Panc1 (cell line): ENCODE measurements at regions not wholly inside any gene's neighbourhood (a gene's known extent, or its start where the extent isn't known, plus 50 kb on each side); places are given as distances from the start of the nearest gene placed in this dataset.

Experiments used
- ATAC-seq: fragments of 200-7000 bp; cut with Tn5 transposase; 2 replicates; pipeline ENCODE4 v1.9.1; 2020; ENCODE audit warnings: mild to moderate bottlenecking, moderate library complexity
- BruUV-seq: library from RNA; stranded (reverse); fragments of 400-500 nt; replicated peaks from 2 replicates; lab custom pipeline; 2021; lab: Mats Ljungman, UMichigan
- CTCF ChIA-PET: fragments of 300-600 bp; sonication (Branson Sonifier 250); formaldehyde crosslinking; loops from one replicate; lab custom pipeline; 2022; ENCODE audit warnings: antibody characterized with exemption; lab: Charles Lee
- POLR2A ChIA-PET: fragments of 300-600 bp; sonication (Branson Sonifier 250); formaldehyde crosslinking; loops from one replicate; lab custom pipeline; 2022; ENCODE audit warnings: antibody characterized with exemption; lab: Charles Lee
- DNase-seq: peaks from one replicate; pipeline ENCODE4 v3.0.0-alpha.2; 2010; ENCODE audit warnings: low read depth, low spot score
- H3K27ac ChIP-seq: 2 replicates; pipeline ENCODE4 v1.5.1; 2011; ENCODE audit warnings: mild to moderate bottlenecking, low read length, inconsistent platforms
- H3K27me3 ChIP-seq: fragments of 200-500 bp; sonication (Bioruptor generic); 2 replicates; pipeline ENCODE4 v1.6.0; 2014; ENCODE audit warnings: low read length, inconsistent platforms; ENCODE audit not compliant: control insufficient read depth, insufficient read depth
- H3K36me3 ChIP-seq: fragments of 200-500 bp; sonication (Bioruptor generic); 2 replicates; pipeline ENCODE4 v1.5.1; 2014; ENCODE audit warnings: inconsistent platforms, mild to moderate bottlenecking, low read length, moderate library complexity; ENCODE audit not compliant: control insufficient read depth, insufficient read depth
- H3K4me1 ChIP-seq: 2 replicates; pipeline ENCODE4 v1.5.1; 2011; ENCODE audit warnings: inconsistent platforms, mild to moderate bottlenecking, low read length, moderate library complexity; ENCODE audit not compliant: control insufficient read depth, insufficient read depth
- H3K4me3 ChIP-seq, 2 experiments: 2 replicates each; pipeline ENCODE4 v1.5.1; 2011 to 2012; ENCODE audit warnings: low read depth in 2 of 2, low read length in 2 of 2, mild to moderate bottlenecking in 2 of 2, inconsistent platforms in 1 of 2, moderate library complexity in 1 of 2
- H3K9me3 ChIP-seq: fragments of 200-500 bp; sonication (Bioruptor generic); 2 replicates; pipeline ENCODE4 v1.5.1; 2014; ENCODE audit warnings: low read depth, mild to moderate bottlenecking, inconsistent platforms, low read length, moderate library complexity; ENCODE audit not compliant: control insufficient read depth, insufficient read depth
- CTCF ChIP-seq: fragments of 450-650 bp; IDR thresholded peaks from 2 replicates; pipeline ENCODE4 v1.5.1; 2017; ENCODE audit warnings: mild to moderate bottlenecking
- POLR2AphosphoS5 ChIP-seq: IDR thresholded peaks from 2 replicates; pipeline ENCODE4 v1.6.1; 2012; ENCODE audit warnings: mild to moderate bottlenecking, low read depth, low read length, moderate library complexity
- REST ChIP-seq, 2 experiments: IDR thresholded peaks; 2 replicates each; pipeline ENCODE4 v1.6.1; 2011 to 2012; ENCODE audit warnings: low read depth in 2 of 2, control low read depth in 1 of 2, low read length in 1 of 2, mild to moderate bottlenecking in 1 of 2, moderate library complexity in 1 of 2; ENCODE audit not compliant: insufficient read depth in 1 of 2
- SIN3A ChIP-seq: IDR thresholded peaks from 2 replicates; pipeline ENCODE4 v1.6.1; 2012; ENCODE audit warnings: low read depth, mild to moderate bottlenecking, low read length, moderate library complexity, borderline replicate concordance; ENCODE audit not compliant: insufficient read depth
- TCF7L2 ChIP-seq: IDR thresholded peaks from 2 replicates; pipeline ENCODE4 v1.6.1; 2011; ENCODE audit warnings: mild to moderate bottlenecking, low read depth, low read length, inconsistent platforms
- in situ Hi-C: cut with HindIII; loops from 2 replicates; pipeline ENCODE4 v1.10.0; 2016; ENCODE audit warnings: low sequenced_read_pairs, low pct_unique_long_range_greater_than_20kb
- intact Hi-C: fragments of 100-400 bp; cut with micrococcal nuclease; formaldehyde crosslinking; loops from one replicate; pipeline ENCODE4 v1.10.0; 2022; ENCODE audit not compliant: unreplicated experiment

GRCh38 chr2:198973785-198974184 lies 484.0 kb downstream of the SATB2 start:
- no peak for DNase-seq
- Histone ChIP-seq H3K36me3 (no peaks in the 10 kb centered on the region), H3K4me3 (no peak overlapping the region), H3K9me3 (peaks cover 2% of the 10 kb centered on the region), H3K4me1 (no peaks in the 10 kb centered on the region), H3K27me3 (no peaks in the 10 kb centered on the region), H3K27ac (no peak overlapping the region)
- in situ Hi-C loops (no loop called here), intact Hi-C loops (no loop called here)
- ATAC-seq, result no peak
- no TSS peak for BruUV-seq
- ChIA-PET POLR2A (no interaction called here), CTCF (no interaction called here)
- TF ChIP-seq POLR2AphosphoS5 (no peak), SIN3A (no peak), REST (IDR thresholded peaks at IDR 0.05; ENCODE audit: insufficient read depth in 1 of 2, low read depth in 2 of 2, low read length in 1 of 2) (no peak), CTCF (no peak), TCF7L2 (no peak)

- H3K4me3 ChIP-seq, result no peak overlapping the region
- no peak overlapping the region for H3K27ac ChIP-seq
- peaks cover 2% of the 10 kb centered on the region for H3K9me3 ChIP-seq
- H3K27me3 ChIP-seq, result no peaks in the 10 kb centered on the region
- ChIA-PET POLR2A (no interaction called here), CTCF (no interaction called here)
- ATAC-seq (no peak), DNase-seq (no peak)
- no peaks in the 10 kb centered on the region for H3K36me3 ChIP-seq
- H3K4me1 ChIP-seq, result no peaks in the 10 kb centered on the region
- BruUV-seq, result no TSS peak
- in situ Hi-C loops (no loop called here), intact Hi-C loops (no loop called here)
- no peak for TF ChIP-seq CTCF
- TF ChIP-seq SIN3A, result no peak
- TF ChIP-seq REST (IDR thresholded peaks at IDR 0.05; ENCODE audit: insufficient read depth in 1 of 2, low read depth in 2 of 2, low read length in 1 of 2), result no peak
- no peak for TF ChIP-seq POLR2AphosphoS5
Observed at GRCh38 chr2:198973181-198973580, 484.6 kb downstream of the SATB2 start.
